GM13977 (cell line): ENCODE measurements at regions not wholly inside any gene's neighbourhood (a gene's known extent, or its start where the extent isn't known, plus 50 kb on each side); places are given as distances from the start of the nearest gene placed in this dataset.

Source experiments
- DNase-seq: peaks from one replicate; pipeline ENCODE4 v3.0.0; 2012; ENCODE audit warnings: low spot score
- in situ Hi-C: fragments of 300-500 bp; cut with MboI; formaldehyde crosslinking; loops from one replicate; pipeline ENCODE4 v1.12.0; 2022; ENCODE audit warnings: low sequenced_read_pairs, low pct_unique_long_range_greater_than_20kb, mixed read lengths, inconsistent platforms; ENCODE audit not compliant: unreplicated experiment
- TF ChIP-seq, protein P1 (sequence below): IDR thresholded peaks from 2 replicates; pipeline ENCODE4 v1.5.1; 2012; ENCODE audit warnings: mild to moderate bottlenecking, control low read depth; ENCODE audit not compliant: insufficient read depth; ENCODE audit errors: extremely low read depth, missing control alignments

DNA sequence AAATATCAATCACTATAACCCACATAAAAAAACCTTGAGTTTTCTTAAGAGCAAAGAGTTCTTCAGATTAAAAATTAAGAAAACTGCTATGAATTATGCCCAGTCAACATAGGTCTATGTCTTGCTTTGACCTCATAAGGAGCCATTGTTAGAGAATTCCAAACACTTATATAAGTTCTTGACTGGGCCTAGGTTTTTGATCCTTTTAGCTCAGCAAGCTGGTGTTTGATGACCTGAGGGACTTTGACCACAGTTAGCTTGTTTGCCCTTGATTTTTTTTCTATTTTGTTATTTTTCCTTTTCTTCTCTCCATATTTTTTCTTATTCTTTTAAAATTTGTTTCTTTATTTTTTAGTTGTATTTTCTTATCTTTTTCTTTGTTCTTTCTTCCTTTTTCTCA, 122.3 kb downstream of the RHOU start:
- DNase-seq = no peak
- TF ChIP-seq, protein P1, sequence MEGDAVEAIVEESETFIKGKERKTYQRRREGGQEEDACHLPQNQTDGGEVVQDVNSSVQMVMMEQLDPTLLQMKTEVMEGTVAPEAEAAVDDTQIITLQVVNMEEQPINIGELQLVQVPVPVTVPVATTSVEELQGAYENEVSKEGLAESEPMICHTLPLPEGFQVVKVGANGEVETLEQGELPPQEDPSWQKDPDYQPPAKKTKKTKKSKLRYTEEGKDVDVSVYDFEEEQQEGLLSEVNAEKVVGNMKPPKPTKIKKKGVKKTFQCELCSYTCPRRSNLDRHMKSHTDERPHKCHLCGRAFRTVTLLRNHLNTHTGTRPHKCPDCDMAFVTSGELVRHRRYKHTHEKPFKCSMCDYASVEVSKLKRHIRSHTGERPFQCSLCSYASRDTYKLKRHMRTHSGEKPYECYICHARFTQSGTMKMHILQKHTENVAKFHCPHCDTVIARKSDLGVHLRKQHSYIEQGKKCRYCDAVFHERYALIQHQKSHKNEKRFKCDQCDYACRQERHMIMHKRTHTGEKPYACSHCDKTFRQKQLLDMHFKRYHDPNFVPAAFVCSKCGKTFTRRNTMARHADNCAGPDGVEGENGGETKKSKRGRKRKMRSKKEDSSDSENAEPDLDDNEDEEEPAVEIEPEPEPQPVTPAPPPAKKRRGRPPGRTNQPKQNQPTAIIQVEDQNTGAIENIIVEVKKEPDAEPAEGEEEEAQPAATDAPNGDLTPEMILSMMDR = no peak
- in situ Hi-C loops = no loop called here

DNA sequence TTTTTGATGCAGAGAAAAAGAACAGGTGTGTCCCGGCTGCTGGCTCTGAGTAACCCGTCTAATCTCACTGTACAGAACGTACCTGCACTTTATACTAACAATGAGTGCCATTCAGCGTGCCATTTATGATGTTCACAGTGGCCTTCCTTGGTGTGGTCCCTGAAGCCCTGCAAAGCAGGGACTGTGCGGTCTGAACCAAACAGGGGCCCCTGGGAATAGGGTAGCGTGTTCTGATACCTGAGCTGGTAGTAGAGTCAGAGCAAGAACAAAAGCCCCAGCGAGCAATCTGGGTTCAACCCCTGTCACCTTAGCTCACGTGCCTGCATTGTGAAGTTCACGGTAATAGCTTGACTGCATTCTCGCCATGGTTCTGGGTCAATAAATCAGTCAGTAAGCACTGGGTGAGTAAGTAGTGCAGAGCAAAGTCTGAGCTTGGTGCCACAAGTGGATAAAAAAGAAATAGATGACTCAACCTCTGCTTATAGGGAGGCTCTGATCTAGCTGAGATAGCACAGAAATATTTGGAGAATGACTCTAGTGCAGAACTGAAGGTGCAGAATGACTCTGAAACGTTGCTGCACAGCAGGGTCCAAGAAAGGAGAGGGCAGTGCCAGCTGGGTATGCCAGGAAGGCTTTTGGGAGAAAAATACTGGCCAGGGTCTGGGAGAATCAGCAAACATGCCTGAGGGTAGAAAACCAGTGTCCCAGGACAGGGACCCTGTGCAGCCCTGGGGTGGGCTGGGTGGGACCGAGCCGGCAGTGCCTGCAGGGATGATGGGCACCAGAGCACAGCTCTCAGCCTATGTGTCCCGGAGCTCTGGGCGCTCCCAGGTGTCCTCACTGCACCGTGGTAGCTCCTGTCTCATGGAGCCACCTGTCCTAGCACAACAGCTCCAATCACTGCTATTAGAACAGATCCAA, 125.9 kb downstream of the RHOU start:
- DNase-seq = no peak
- TF ChIP-seq, protein P1 = no peak
- in situ Hi-C loops = no loop called here

GRCh38 chr1:228861832-228862180, 126.5 kb downstream of the RHOU start:
- in situ Hi-C loops = no loop called here
- DNase-seq = no peak
- TF ChIP-seq, protein P1 = no peak

DNA sequence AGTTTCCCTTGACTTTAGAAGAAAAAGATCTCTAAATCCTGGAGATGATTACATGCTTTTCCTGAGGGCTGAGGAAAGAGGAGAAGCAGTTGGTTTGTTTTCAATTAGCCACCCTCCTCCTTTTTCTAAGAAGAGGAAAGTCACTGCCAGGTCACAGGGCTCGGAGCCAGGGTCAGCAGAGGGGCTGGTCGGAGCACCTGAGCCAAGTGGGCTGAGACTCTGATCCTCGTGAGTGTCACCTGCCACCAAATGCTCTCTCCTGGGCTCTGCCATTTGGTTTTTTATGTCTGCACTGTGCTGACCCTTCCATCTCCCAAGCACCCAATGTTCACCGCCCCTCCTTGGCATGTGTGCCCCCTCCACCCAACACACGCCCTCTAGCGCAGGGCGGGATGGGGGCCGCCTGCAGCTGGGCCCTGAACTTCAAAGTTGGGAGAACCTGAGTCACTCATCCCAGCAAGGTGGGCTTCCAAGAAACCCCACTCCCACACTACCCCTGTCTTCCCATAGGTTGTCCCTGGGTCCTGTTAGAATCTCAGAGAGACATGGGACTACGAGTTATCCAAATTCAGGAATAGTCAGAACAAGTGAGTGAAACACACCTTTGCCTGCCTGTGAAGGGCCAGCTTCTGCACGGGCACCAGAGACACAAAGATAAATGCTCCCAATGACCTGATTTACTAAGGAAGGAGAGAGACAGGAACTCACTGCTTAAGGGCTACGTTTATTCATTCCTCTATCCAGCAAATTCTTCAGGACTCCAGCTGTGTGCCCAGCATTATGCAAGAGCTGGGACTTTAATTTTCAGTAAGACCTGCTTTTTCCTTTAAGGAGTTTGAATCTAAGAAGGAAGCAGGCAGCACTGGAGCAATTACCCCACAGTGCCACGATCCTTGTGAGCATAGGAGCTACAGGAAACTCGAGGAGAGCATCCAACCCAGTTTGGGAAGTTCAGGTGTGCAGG, 127.5 kb downstream of the RHOU start:
- in situ Hi-C loops = no loop called here
- no peak for DNase-seq
- TF ChIP-seq, protein P1 = no peak

GRCh38 chr1:228863776-228864175, 128.5 kb downstream of the RHOU start:
- TF ChIP-seq, protein P1 = no peak
- no peak for DNase-seq
- in situ Hi-C loops = no loop called here

DNA sequence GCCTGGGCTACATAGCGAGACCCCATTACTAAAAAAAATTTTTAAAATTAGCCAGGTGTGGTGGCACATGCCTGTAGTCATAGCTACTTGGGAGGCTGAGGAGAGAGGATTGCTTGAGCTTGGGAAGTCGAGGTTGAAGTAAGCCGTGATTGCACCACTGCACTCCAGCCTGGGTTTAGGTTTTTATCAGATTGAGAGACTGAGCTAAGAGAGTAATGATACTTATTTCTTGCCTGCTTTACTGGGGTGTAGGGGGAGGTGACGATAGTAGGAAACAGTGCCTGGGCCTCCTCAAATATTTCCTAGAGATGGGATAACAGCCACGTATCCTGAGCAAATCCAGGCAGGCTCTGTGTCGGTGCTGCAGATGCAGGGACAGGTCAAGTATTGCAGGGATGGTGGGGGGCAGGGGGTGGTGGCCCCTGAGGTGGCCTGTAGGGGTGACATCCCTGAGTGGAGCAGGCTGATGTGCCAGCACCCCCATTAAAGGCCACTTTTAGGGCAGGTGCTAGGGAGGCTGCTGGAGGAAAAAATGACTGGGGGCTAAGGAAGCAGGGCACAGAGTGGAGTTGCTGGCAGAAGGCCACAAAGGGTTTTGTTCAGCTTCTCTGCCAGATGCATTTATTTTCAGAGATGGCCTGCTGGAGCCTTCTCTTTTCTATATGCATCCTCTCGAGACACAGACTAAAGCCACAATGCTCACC, 130.5 kb downstream of the RHOU start:
- no peak for DNase-seq
- in situ Hi-C loops = no loop called here
- TF ChIP-seq, protein P1 = no peak
